ENCODE measurements at regions not wholly inside any gene's neighbourhood (a gene's known extent, or its start where the extent isn't known, plus 50 kb on each side); places are given as distances from the start of the nearest gene placed in this dataset.
A peak's percentile ranks its signal among the peaks of the same experiment; 100 is the strongest.

GRCh38 chr1:55318116-55318817 is 103.1 kb upstream of the USP24 start:
- DNase-seq (no peak), ATAC-seq (peak; percentile 27)
- H3K36me3 ChIP-seq (replicated peaks in 1 of 2; ENCODE audit: insufficient read depth in 1 of 2, low read depth in 2 of 2), result no peaks in the 10 kb centered on the region
- WGBS, 2 donors, result 71 to 81% methylated on average over 6 of the region's 6 CpGs
- H3K27ac ChIP-seq, result no peak overlapping the region
- H3K9me3 ChIP-seq, result no peaks in the 10 kb centered on the region
- H3K4me1 ChIP-seq, result no peaks in the 10 kb centered on the region
- H3K27me3 ChIP-seq, result no peaks in the 10 kb centered on the region
- intact Hi-C loops (cut with DNase I), result no loop called here
- TF ChIP-seq CTCF (IDR thresholded peaks at IDR 0.05) (no peak), POLR2A (IDR thresholded peaks at IDR 0.05) (no peak)
- H3K4me3 ChIP-seq, result no peak overlapping the region

GRCh38 chr1:55317673-55318072 is 102.5 kb upstream of the USP24 start:
- WGBS, 2 donors, result 56 to 59% methylated on average over 3 of the region's 3 CpGs
- ATAC-seq, result no peak
- DNase-seq, result no peak

DNA sequence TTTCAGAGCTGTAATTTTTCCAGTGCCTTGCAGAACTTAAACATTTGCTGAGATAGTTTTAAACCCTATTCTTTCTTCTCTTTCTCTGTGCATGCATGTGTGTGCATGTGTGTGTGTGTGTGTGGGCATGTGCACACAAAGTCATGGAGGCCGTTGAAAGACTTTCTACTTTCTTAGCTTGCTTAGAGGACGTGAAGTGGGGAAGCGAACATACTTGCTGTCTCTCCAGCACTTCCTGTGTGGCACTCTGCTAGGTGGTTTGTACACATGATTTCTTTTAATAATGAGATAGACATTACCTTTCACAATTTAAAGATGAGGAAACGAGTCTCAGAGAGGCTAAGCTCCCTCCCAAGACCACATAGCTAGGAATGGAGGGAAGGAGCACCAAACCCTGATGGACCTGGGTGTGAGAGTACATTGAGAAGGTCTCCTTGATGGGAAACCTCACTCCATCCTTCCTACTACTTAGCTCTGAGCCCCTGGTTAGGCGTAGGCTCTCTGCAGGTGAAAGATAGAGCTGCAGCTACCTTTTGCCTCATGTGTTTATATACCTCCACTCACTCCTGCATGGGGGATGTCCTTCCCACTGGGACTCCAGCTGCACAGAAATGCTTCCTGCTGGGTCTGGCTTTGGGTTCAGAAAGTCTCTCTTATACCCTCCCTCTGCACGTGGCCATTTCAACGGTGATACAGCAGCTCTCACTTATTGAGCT is 101.9 kb upstream of the USP24 start:
- Histone ChIP-seq H3K4me1 (no peaks in the 10 kb centered on the region), H3K27me3 (no peaks in the 10 kb centered on the region), H3K27ac (no peak overlapping the region), H3K4me3 (no peak overlapping the region), H3K9me3 (no peaks in the 10 kb centered on the region), H3K36me3 (replicated peaks in 1 of 2; ENCODE audit: insufficient read depth in 1 of 2, low read depth in 2 of 2) (no peaks in the 10 kb centered on the region)
- intact Hi-C loops (cut with DNase I), result no loop called here
- ATAC-seq (no peak), DNase-seq (no peak)
- TF ChIP-seq CTCF (IDR thresholded peaks at IDR 0.05) (no peak), POLR2A (IDR thresholded peaks at IDR 0.05) (no peak)
- 69 to 76% methylated on average over 7 of the region's 7 CpGs for WGBS, 2 donors

More at GRCh38 chr1:55317673-55318072, 102.5 kb upstream of the USP24 start:
- TF ChIP-seq CTCF (IDR thresholded peaks at IDR 0.05), result no peak
- TF ChIP-seq POLR2A (IDR thresholded peaks at IDR 0.05), result no peak
- Histone ChIP-seq H3K36me3 (replicated peaks in 1 of 2; ENCODE audit: insufficient read depth in 1 of 2, low read depth in 2 of 2) (no peaks in the 10 kb centered on the region), H3K4me1 (no peaks in the 10 kb centered on the region), H3K27me3 (no peaks in the 10 kb centered on the region), H3K4me3 (no peak overlapping the region), H3K27ac (no peak overlapping the region), H3K9me3 (no peaks in the 10 kb centered on the region)
- intact Hi-C loops (cut with DNase I), result no loop called here

GRCh38 chr1:55316502-55316901 is 101.3 kb upstream of the USP24 start:
- no peak overlapping the region for H3K27ac ChIP-seq
- H3K9me3 ChIP-seq, result no peaks in the 10 kb centered on the region
- no peak overlapping the region for H3K4me3 ChIP-seq
- intact Hi-C loops (cut with DNase I), result no loop called here
- no peaks in the 10 kb centered on the region for H3K36me3 ChIP-seq (replicated peaks in 1 of 2; ENCODE audit: insufficient read depth in 1 of 2, low read depth in 2 of 2)
- no peaks in the 10 kb centered on the region for H3K4me1 ChIP-seq
- H3K27me3 ChIP-seq, result no peaks in the 10 kb centered on the region
- TF ChIP-seq POLR2A (IDR thresholded peaks at IDR 0.05) (no peak), CTCF (IDR thresholded peaks at IDR 0.05) (no peak)
- ATAC-seq (no peak), DNase-seq (no peak)
- 53 to 58% methylated on average over 4 of the region's 4 CpGs for WGBS, 2 donors
